Skeletal muscle cell (primary cell): ENCODE measurements at regions not wholly inside any gene's neighbourhood (a gene's known extent, or its start where the extent isn't known, plus 50 kb on each side); places are given as distances from the start of the nearest gene placed in this dataset.
A peak's percentile ranks its signal among the peaks of the same experiment; 100 is the strongest.

ENCODE experiments used
- DNase-seq: peaks from one replicate; pipeline ENCODE4 v3.0.0-alpha.2; 2010; ENCODE audit warnings: low read depth
- H3K4me3 ChIP-seq: 2 replicates; pipeline ENCODE4 v1.5.1; 2011; ENCODE audit warnings: low read depth, mild to moderate bottlenecking, control low read depth, low read length, moderate library complexity

GRCh38 chr5:54732108-54732507 is 214.5 kb downstream of the SNX18 start:
- H3K4me3 ChIP-seq: no peak overlapping the region
- DNase-seq: no peak

GRCh38 chr5:54728588-54728915 is 211.0 kb downstream of the SNX18 start:
- H3K4me3 ChIP-seq: no peak overlapping the region
- DNase-seq: no peak

- DNase-seq: no peak
- H3K4me3 ChIP-seq: no peak overlapping the region
Measured at GRCh38 chr5:54727874-54728587, 210.5 kb downstream of the SNX18 start.

GRCh38 chr5:54725391-54726280 is 208.1 kb downstream of the SNX18 start:
- DNase-seq: no peak
- H3K4me3 ChIP-seq: no peak overlapping the region

- no peak overlapping the region for H3K4me3 ChIP-seq
- DNase-seq: no peak
Measured at GRCh38 chr5:54722846-54723433, 205.4 kb downstream of the SNX18 start.

GRCh38 chr5:54721951-54722654 is 204.5 kb downstream of the SNX18 start:
- no peak for DNase-seq

GRCh38 chr5:54721116-54721515 is 203.6 kb downstream of the SNX18 start:
- no peak for DNase-seq
- no peak overlapping the region for H3K4me3 ChIP-seq

More at GRCh38 chr5:54721951-54722654, 204.5 kb downstream of the SNX18 start:
- H3K4me3 ChIP-seq: no peak overlapping the region

GRCh38 chr5:54720341-54720740 is 202.8 kb downstream of the SNX18 start:
- H3K4me3 ChIP-seq: no peak overlapping the region
- no peak for DNase-seq

- H3K4me3 ChIP-seq: no peak overlapping the region
- peak; percentile 75 for DNase-seq
Measured at GRCh38 chr5:54719384-54720283, 202.1 kb downstream of the SNX18 start.

- DNase-seq: no peak
- no peak overlapping the region for H3K4me3 ChIP-seq
Measured at GRCh38 chr5:54718656-54719055, 201.1 kb downstream of the SNX18 start.

- no peak for DNase-seq
- no peak overlapping the region for H3K4me3 ChIP-seq
Measured at GRCh38 chr5:54717870-54718269, 200.3 kb downstream of the SNX18 start.

- DNase-seq: no peak
- no peak overlapping the region for H3K4me3 ChIP-seq
Measured at GRCh38 chr5:54717459-54717858, 199.9 kb downstream of the SNX18 start.

- DNase-seq: no peak
- no peak overlapping the region for H3K4me3 ChIP-seq
Measured at GRCh38 chr5:54713923-54714581, 196.5 kb downstream of the SNX18 start.

GRCh38 chr5:54709096-54709495 is 191.5 kb downstream of the SNX18 start:
- no peak overlapping the region for H3K4me3 ChIP-seq
- DNase-seq: no peak

- no peak for DNase-seq
- no peak overlapping the region for H3K4me3 ChIP-seq
Measured at GRCh38 chr5:54707841-54708240, 190.3 kb downstream of the SNX18 start.

- no peak overlapping the region for H3K4me3 ChIP-seq
- DNase-seq: no peak
Measured at GRCh38 chr5:54705994-54706653, 188.6 kb downstream of the SNX18 start.

GRCh38 chr5:54704825-54705224 is 187.3 kb downstream of the SNX18 start:
- H3K4me3 ChIP-seq: no peak overlapping the region
- no peak for DNase-seq

- no peak overlapping the region for H3K4me3 ChIP-seq
Measured at GRCh38 chr5:54704333-54704732, 186.8 kb downstream of the SNX18 start.

More at GRCh38 chr5:54704333-54704732, 186.8 kb downstream of the SNX18 start:
- no peak for DNase-seq
